Non-pigmented ciliary epithelial cell (primary cell): ENCODE measurements at regions not wholly inside any gene's neighbourhood (a gene's known extent, or its start where the extent isn't known, plus 50 kb on each side); places are given as distances from the start of the nearest gene placed in this dataset.
A peak's percentile ranks its signal among the peaks of the same experiment; 100 is the strongest.

ENCODE experiments used
- DNase-seq: peaks from one replicate; pipeline ENCODE4 v3.0.0-alpha.2; 2010; ENCODE audit warnings: low read depth

- DNase-seq, result no peak
These were observed 524.1 kb upstream of the MEF2C start for GRCh38 chr5:89407054-89407453.

- no peak for DNase-seq
These were observed 518.7 kb upstream of the MEF2C start for GRCh38 chr5:89401659-89402058.

- no peak for DNase-seq
These were observed 518.0 kb upstream of the MEF2C start for GRCh38 chr5:89401012-89401411.

GRCh38 chr5:89399548-89399947 lies 516.6 kb upstream of the MEF2C start:
- DNase-seq, result no peak

GRCh38 chr5:89397096-89397495 lies 514.1 kb upstream of the MEF2C start:
- DNase-seq, result no peak

- DNase-seq, result no peak
These were observed 513.4 kb upstream of the MEF2C start for GRCh38 chr5:89396278-89396954.

GRCh38 chr5:89395111-89395510 lies 512.1 kb upstream of the MEF2C start:
- DNase-seq, result no peak

- no peak for DNase-seq
These were observed 505.9 kb upstream of the MEF2C start for GRCh38 chr5:89388872-89389271.

- DNase-seq, result no peak
These were observed 501.4 kb upstream of the MEF2C start for GRCh38 chr5:89384391-89384790.

- DNase-seq, result no peak
These were observed 497.7 kb upstream of the MEF2C start for GRCh38 chr5:89380635-89381034.

GRCh38 chr5:89377767-89378455 lies 494.9 kb upstream of the MEF2C start:
- DNase-seq, result no peak

- DNase-seq, result no peak
These were observed 492.0 kb upstream of the MEF2C start for GRCh38 chr5:89374818-89375521.

GRCh38 chr5:89374144-89374784 lies 491.3 kb upstream of the MEF2C start:
- DNase-seq, result no peak

- DNase-seq, result no peak
These were observed 489.2 kb upstream of the MEF2C start for GRCh38 chr5:89372176-89372575.

GRCh38 chr5:89371646-89372045 lies 488.7 kb upstream of the MEF2C start:
- no peak for DNase-seq

GRCh38 chr5:89359046-89359445 lies 476.1 kb upstream of the MEF2C start:
- no peak for DNase-seq

GRCh38 chr5:89353837-89354551 lies 471.0 kb upstream of the MEF2C start:
- DNase-seq, result no peak

GRCh38 chr5:89351975-89352374 lies 469.0 kb upstream of the MEF2C start:
- DNase-seq, result no peak

- peak; percentile 59 for DNase-seq
These were observed 468.2 kb upstream of the MEF2C start for GRCh38 chr5:89351222-89351621.

- DNase-seq, result no peak
These were observed 467.7 kb upstream of the MEF2C start for GRCh38 chr5:89350684-89351083.

- DNase-seq, result no peak
These were observed 466.4 kb upstream of the MEF2C start for GRCh38 chr5:89349246-89349980.
